ENCODE measurements at regions not wholly inside any gene's neighbourhood (a gene's known extent, or its start where the extent isn't known, plus 50 kb on each side); places are given as distances from the start of the nearest gene placed in this dataset.

GRCh38 chr20:33919653-33920052 lies 74.1 kb upstream of the RALY start:
- Histone ChIP-seq H3K27me3 (no peaks in the 10 kb centered on the region), H3K36me3 (no peaks in the 10 kb centered on the region), H3K4me3 (no peak overlapping the region), H3K27ac (no peak overlapping the region), H3K4me1 (no peaks in the 10 kb centered on the region), H3K9me3 (no peaks in the 10 kb centered on the region)
- intact Hi-C loops (cut with DNase I), result no loop called here
- no peak for TF ChIP-seq CTCF (IDR thresholded peaks at IDR 0.05)
- TF ChIP-seq POLR2A (IDR thresholded peaks at IDR 0.05), result no peak
- TF ChIP-seq POLR2AphosphoS5 (IDR thresholded peaks at IDR 0.05; ENCODE audit: insufficient read depth in 1 of 2, low read depth in 1 of 2), result no peak
- DNase-seq (ENCODE audit: extremely low spot score in 2 of 2), result no peak

GRCh38 chr20:33922224-33922623 lies 71.5 kb upstream of the RALY start:
- Histone ChIP-seq H3K4me1 (no peaks in the 10 kb centered on the region), H3K36me3 (no peaks in the 10 kb centered on the region), H3K27me3 (no peaks in the 10 kb centered on the region), H3K27ac (no peak overlapping the region), H3K9me3 (no peaks in the 10 kb centered on the region), H3K4me3 (no peak overlapping the region)
- DNase-seq (ENCODE audit: extremely low spot score in 2 of 2), result no peak
- no peak for TF ChIP-seq POLR2A (IDR thresholded peaks at IDR 0.05)
- no peak for TF ChIP-seq CTCF (IDR thresholded peaks at IDR 0.05)
- no peak for TF ChIP-seq POLR2AphosphoS5 (IDR thresholded peaks at IDR 0.05; ENCODE audit: insufficient read depth in 1 of 2, low read depth in 1 of 2)
- intact Hi-C loops (cut with DNase I), result no loop called here

DNA sequence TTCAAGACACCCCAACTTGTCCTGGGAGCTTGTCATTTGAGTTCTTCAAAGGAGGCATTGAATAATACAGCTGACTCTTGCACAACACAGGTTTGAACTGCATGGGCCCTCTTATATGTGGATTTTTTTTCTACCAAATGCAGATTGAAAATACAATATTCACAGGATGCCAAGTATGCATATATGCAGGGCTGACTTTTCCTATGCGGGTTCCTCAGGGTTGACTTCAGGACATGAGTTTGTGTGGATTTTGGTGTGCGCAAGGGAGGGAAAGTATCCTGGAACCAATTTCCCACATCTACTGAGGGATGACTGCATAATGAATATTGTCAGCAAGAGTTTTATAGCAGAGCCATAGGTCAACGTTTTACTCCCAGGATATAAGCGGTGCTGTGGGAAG lies 70.0 kb upstream of the RALY start:
- H3K9me3 ChIP-seq, result no peaks in the 10 kb centered on the region
- intact Hi-C loops (cut with DNase I), result no loop called here
- no peaks in the 10 kb centered on the region for H3K27me3 ChIP-seq
- no peak overlapping the region for H3K4me3 ChIP-seq
- DNase-seq (ENCODE audit: extremely low spot score in 2 of 2), result no peak
- no peaks in the 10 kb centered on the region for H3K4me1 ChIP-seq
- no peaks in the 10 kb centered on the region for H3K36me3 ChIP-seq
- no peak overlapping the region for H3K27ac ChIP-seq
- TF ChIP-seq POLR2AphosphoS5 (IDR thresholded peaks at IDR 0.05; ENCODE audit: insufficient read depth in 1 of 2, low read depth in 1 of 2) (no peak), CTCF (IDR thresholded peaks at IDR 0.05) (no peak), POLR2A (IDR thresholded peaks at IDR 0.05) (no peak)

GRCh38 chr20:33925867-33926266 lies 67.8 kb upstream of the RALY start:
- no peak for DNase-seq (ENCODE audit: extremely low spot score in 2 of 2)
- Histone ChIP-seq H3K36me3 (no peaks in the 10 kb centered on the region), H3K4me1 (no peaks in the 10 kb centered on the region), H3K4me3 (no peak overlapping the region), H3K27me3 (no peaks in the 10 kb centered on the region), H3K9me3 (no peaks in the 10 kb centered on the region), H3K27ac (no peak overlapping the region)
- no peak for TF ChIP-seq CTCF (IDR thresholded peaks at IDR 0.05)
- TF ChIP-seq POLR2AphosphoS5 (IDR thresholded peaks at IDR 0.05; ENCODE audit: insufficient read depth in 1 of 2, low read depth in 1 of 2), result no peak
- no peak for TF ChIP-seq POLR2A (IDR thresholded peaks at IDR 0.05)
- intact Hi-C loops (cut with DNase I), result no loop called here

DNA sequence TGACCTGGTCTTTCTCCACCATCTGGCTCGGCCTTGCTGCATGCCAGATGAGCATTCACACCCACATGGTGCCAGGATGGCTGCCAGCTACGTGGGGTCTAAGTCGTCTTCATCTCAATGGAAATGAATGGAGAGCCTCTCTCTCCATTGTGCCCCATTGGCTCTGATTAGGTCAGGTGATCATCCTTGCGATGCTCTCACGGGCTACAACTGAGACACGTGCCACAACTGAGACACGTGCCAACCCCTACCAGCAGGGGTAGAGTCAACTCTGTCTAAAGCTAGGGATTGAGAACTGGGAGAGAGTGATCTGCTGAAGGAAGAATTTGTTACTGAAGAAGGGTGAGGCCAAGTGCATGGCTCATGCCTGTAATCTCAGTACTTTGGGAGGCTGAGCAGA lies 67.3 kb upstream of the RALY start:
- Histone ChIP-seq H3K36me3 (no peaks in the 10 kb centered on the region), H3K27ac (no peak overlapping the region), H3K9me3 (no peaks in the 10 kb centered on the region), H3K4me1 (no peaks in the 10 kb centered on the region), H3K27me3 (no peaks in the 10 kb centered on the region), H3K4me3 (no peak overlapping the region)
- intact Hi-C loops (cut with DNase I), result no loop called here
- TF ChIP-seq CTCF (IDR thresholded peaks at IDR 0.05) (no peak), POLR2A (IDR thresholded peaks at IDR 0.05) (no peak), POLR2AphosphoS5 (IDR thresholded peaks at IDR 0.05; ENCODE audit: insufficient read depth in 1 of 2, low read depth in 1 of 2) (no peak)
- no peak for DNase-seq (ENCODE audit: extremely low spot score in 2 of 2)

All from vagina (tissue), 2 donors.